Kidney epithelial cell (primary cell): ENCODE measurements at regions not wholly inside any gene's neighbourhood (a gene's known extent, or its start where the extent isn't known, plus 50 kb on each side); places are given as distances from the start of the nearest gene placed in this dataset.

Source experiments
- DNase-seq: peaks from one replicate; pipeline ENCODE4 v3.0.0-alpha.2; 2010; ENCODE audit warnings: low read depth
- H3K27me3 ChIP-seq: 2 replicates; pipeline ENCODE4 v1.6.0; 2011; ENCODE audit warnings: low read length; ENCODE audit not compliant: control insufficient read depth, insufficient read depth
- H3K36me3 ChIP-seq: 2 replicates; pipeline ENCODE4 v1.5.1; 2011; ENCODE audit warnings: low read length; ENCODE audit not compliant: control insufficient read depth, insufficient read depth
- H3K4me3 ChIP-seq: 2 replicates; pipeline ENCODE4 v1.5.1; 2011; ENCODE audit warnings: low read depth, mild to moderate bottlenecking, control low read depth, low read length
- CTCF ChIP-seq: IDR thresholded peaks from 2 replicates; pipeline ENCODE4 v1.5.1; 2011; ENCODE audit warnings: mild to moderate bottlenecking, moderate library complexity, low read length, control low read depth, inconsistent platforms; ENCODE audit not compliant: insufficient read depth, poor library complexity, severe bottlenecking

GRCh38 chr3:1026395-1026794 lies 66.4 kb upstream of the CNTN6 start:
- TF ChIP-seq CTCF = no peak
- Histone ChIP-seq H3K27me3 (no peaks in the 10 kb centered on the region), H3K4me3 (no peak overlapping the region), H3K36me3 (no peaks in the 10 kb centered on the region)
- DNase-seq = no peak

- no peaks in the 10 kb centered on the region for H3K27me3 ChIP-seq
- no peak for TF ChIP-seq CTCF
- no peak for DNase-seq
- H3K4me3 ChIP-seq = no peak overlapping the region
- no peaks in the 10 kb centered on the region for H3K36me3 ChIP-seq
These were observed 56.5 kb upstream of the CNTN6 start for GRCh38 chr3:1036207-1036826.

GRCh38 chr3:1037631-1038030 lies 55.2 kb upstream of the CNTN6 start:
- DNase-seq = no peak
- H3K4me3 ChIP-seq = no peak overlapping the region

More at GRCh38 chr3:1037631-1038030, 55.2 kb upstream of the CNTN6 start:
- no peaks in the 10 kb centered on the region for H3K36me3 ChIP-seq
- H3K27me3 ChIP-seq = no peaks in the 10 kb centered on the region
- no peak for TF ChIP-seq CTCF
